ENCODE measurements at regions not wholly inside any gene's neighbourhood (a gene's known extent, or its start where the extent isn't known, plus 50 kb on each side); places are given as distances from the start of the nearest gene placed in this dataset.
"Not testable (repeated sequence)": the region's sequence is repeated elsewhere in the genome, so short reads cannot be mapped to it uniquely, and the experiment has no call there.

- DNase-seq (ENCODE audit: low spot score): no peak
Measured at GRCh38 chr9:25904701-25905100, 226.5 kb upstream of the TUSC1 start.

- DNase-seq (ENCODE audit: low spot score): no peak
Measured at GRCh38 chr9:25891527-25891926, 213.3 kb upstream of the TUSC1 start.

GRCh38 chr9:25889661-25890060 is 211.4 kb upstream of the TUSC1 start:
- DNase-seq (ENCODE audit: low spot score): no peak

DNA sequence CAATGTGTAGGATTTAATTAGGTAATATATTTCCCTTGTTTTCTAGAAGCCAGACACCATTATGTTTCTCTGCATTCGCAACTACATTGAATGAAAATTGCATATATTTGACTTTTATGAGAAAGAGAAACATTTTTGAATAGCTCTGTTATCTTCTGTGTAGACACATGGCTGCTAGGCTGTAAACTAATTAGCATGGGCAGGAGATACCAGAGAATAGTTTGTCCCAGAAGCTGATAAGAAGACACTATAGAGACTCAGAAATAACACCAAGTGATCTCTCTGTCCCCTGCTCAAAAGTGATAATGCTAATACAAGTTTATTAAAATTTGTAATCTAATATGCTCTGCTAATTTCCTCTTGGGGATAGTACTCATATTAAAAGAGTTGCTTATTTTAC is 198.0 kb upstream of the TUSC1 start:
- DNase-seq (ENCODE audit: low spot score): no peak

DNA sequence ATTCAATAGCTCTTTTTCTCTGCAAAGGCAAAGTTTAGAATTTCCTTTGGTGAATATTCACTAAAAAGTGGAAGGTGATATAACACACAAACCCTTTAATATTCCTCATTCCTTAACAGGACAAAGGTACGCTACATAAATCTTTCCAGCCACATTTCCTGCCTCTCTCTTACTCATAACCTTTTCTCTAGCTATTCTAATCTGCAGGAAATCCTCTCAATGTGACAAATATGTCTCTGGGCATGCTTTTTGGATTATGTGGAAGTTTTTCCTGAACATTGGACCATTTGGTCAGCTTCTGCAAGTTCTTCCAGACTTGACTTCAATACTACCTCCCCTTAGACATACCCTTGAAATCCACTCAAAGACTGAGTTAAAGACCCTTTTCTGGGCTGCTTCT is 186.3 kb upstream of the TUSC1 start:
- no peak for DNase-seq (ENCODE audit: low spot score)

- no peak for DNase-seq (ENCODE audit: low spot score)
Measured at GRCh38 chr9:25861421-25861820, 183.2 kb upstream of the TUSC1 start.

GRCh38 chr9:25857147-25857546 is 178.9 kb upstream of the TUSC1 start:
- DNase-seq (ENCODE audit: low spot score): no peak

- DNase-seq (ENCODE audit: low spot score): no peak
Measured at GRCh38 chr9:25850803-25851202, 172.6 kb upstream of the TUSC1 start.

- no peak for DNase-seq (ENCODE audit: low spot score)
Measured at GRCh38 chr9:25845867-25846266, 167.6 kb upstream of the TUSC1 start.

DNA sequence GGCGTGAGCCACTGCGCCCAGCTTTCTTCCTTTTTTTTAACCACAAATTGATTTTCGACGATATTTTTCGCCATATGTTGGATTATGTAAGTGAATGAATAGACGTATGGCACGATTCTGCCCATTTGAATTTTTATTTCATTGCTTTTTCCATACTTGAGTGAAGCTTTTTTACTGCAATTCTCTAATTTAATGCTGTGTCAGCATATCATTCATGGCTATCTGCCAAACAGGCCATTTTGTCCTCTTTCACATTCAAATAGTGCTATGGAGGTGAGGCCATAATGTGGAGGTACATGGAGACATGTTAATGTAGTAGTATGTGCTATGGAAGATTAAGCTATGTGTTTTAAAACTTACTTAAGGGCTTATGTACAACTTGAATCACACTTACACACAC is 152.1 kb upstream of the TUSC1 start:
- DNase-seq (ENCODE audit: low spot score): no peak

GRCh38 chr9:25827626-25828025 is 149.4 kb upstream of the TUSC1 start:
- no peak for DNase-seq (ENCODE audit: low spot score)

GRCh38 chr9:25816439-25816838 is 138.2 kb upstream of the TUSC1 start:
- no peak for DNase-seq (ENCODE audit: low spot score)

DNA sequence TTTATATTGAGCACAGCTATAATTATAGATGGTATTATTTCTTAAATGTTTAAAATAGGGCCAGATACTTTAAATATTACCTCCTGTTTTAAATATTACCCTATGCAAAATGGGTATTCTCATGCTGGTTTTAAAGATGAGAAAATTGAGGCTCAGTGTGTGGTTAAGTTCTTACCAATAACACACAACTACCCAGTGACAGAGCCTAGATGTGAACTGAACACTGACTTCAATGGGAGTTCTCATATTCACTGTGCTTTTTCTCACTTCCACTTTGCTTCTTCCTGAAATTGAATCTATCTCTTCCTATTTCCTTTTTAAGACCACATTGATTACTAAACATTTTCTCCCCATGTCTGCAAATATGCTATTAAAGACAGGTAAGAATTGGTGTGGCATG is 135.8 kb upstream of the TUSC1 start:
- DNase-seq (ENCODE audit: low spot score): no peak

DNA sequence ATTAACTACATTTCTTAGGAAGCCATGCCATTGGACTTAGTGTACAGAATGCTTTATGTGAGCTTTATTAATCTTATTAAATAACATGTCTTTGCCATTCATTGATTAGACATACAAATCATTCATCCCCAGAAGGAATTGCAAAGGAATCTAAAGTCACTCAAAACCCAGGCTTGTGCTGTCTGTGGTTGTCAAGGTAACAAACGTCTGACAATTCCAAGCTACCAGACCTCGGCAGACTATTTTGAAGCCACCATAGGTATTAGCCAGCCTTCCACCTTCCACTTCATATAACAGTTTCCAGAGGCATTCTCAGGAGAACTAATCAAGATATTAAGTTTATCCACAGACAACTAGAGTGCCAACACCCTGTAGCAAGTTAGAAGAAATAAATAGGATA is 135.2 kb upstream of the TUSC1 start:
- DNase-seq (ENCODE audit: low spot score): no peak

GRCh38 chr9:25808554-25808953 is 130.3 kb upstream of the TUSC1 start:
- DNase-seq (ENCODE audit: low spot score): no peak

- no peak for DNase-seq (ENCODE audit: low spot score)
Measured at GRCh38 chr9:25804856-25805255, 126.6 kb upstream of the TUSC1 start.

DNA sequence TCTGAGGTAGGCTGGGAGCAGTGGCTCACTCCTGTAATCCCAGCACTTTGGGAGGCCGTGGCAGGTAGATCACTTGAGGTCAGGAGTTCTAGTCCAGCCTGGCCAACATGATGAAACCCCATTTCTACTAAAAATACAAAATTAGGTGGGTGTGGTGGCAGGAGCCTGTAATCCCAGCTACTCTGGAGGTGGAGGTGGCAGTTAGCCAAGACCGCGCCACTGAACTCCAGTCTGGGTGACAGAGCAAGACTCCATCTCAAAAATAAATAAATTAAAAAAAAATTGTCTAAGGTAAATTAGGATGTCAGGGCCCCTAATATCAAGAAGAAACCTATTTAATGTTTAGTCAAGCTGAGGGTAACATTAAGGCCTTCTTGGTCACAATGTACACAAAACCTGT is 123.7 kb upstream of the TUSC1 start:
- DNase-seq (ENCODE audit: low spot score): not testable (repeated sequence)

- no peak for DNase-seq (ENCODE audit: low spot score)
Measured at GRCh38 chr9:25773805-25774204, 95.6 kb upstream of the TUSC1 start.

DNA sequence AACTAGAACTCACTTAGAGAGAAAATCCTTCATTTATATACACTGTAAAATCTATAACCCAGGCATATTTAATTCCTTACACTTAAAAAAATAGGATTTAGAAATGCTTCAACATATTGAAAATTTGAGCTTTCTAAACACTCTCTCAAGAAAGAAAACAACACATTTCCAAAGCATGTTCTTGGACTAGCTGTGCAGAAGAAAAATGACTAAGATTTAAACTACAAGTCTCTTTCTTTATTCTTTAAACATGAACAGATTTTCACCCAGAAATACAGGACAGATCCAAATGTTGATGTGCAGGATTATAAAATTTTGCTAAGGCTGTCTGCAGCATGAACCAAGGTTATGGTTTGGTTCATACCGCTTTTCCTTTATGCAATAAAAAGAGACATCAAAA is 77.7 kb upstream of the TUSC1 start:
- DNase-seq (ENCODE audit: low spot score): no peak

GRCh38 chr9:25752398-25752797 is 74.2 kb upstream of the TUSC1 start:
- DNase-seq (ENCODE audit: low spot score): no peak

DNA sequence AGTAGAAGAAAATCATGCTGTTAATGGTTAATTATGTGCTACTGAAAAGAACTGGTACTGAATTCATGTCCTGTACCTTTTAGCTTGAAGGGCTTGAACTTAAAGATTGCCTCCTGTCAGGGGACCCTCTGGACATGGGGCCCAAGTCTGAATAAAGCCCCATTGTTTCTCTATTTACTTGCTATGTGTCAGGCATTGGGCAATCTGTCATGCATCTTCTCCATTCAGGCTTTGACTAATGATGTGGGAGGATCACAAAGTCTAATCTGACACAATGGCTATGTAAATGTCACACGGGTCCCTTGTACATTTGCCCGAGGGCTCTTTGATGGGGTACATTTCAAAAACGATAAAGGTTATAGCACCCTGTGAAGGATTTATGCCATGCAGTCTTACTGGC is 64.0 kb upstream of the TUSC1 start:
- DNase-seq (ENCODE audit: low spot score): no peak

DNA sequence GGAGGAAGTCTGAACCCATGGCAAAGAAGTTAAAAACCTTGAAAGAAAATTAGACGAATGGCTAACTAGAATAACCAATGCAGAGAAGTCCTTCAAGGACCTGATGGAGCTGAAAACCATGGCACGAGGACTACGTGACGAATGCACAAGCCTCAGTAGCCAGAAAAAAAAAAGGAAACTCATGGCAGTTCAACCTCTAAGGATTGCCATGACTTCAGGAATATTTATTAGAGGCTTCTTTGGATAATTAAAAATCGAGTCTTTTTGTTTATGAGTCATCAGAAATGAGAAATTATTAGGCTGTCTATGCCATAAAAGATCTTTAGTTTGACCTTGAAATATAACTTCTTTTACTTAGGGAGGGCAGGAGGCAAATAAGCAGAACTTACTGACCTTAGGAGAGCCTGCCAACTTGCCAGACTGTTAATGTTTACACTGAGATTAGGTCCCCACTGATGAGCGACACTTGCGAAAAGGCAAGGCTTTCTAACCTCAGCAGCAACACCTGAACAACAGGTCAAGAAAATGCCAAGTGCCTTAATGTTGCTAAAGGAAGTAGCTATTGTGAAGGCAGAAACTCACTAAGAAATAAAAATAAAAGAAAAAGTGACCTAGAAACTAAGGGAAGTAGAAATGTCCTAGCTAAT is 55.2 kb upstream of the TUSC1 start:
- DNase-seq (ENCODE audit: low spot score): no peak

GRCh38 chr9:25731895-25732794 is 53.9 kb upstream of the TUSC1 start:
- DNase-seq (ENCODE audit: low spot score): not testable (repeated sequence)
